IMR-90 (cell line): ENCODE measurements at regions not wholly inside any gene's neighbourhood (a gene's known extent, or its start where the extent isn't known, plus 50 kb on each side); places are given as distances from the start of the nearest gene placed in this dataset.

ENCODE experiments used
- ATAC-seq: fragments of 200-7000 bp; cut with Tn5 transposase; 2 replicates; pipeline ENCODE4 v1.9.1; 2020; ENCODE audit warnings: low read depth, mild to moderate bottlenecking, moderate library complexity
- BruUV-seq: library from RNA; stranded (reverse); fragments of 400-500 nt; replicated peaks from 2 replicates; lab custom pipeline; 2021; lab: Mats Ljungman, UMichigan
- CTCF ChIA-PET: fragments of 300-600 bp; formaldehyde crosslinking; extraction: SDS; loops from one replicate; lab custom pipeline; 2021; ENCODE audit warnings: antibody characterized with exemption; lab: Yijun Ruan, JAX
- POLR2A ChIA-PET: fragments of 300-600 bp; sonication (Branson Sonifier 250); formaldehyde crosslinking; loops from one replicate; lab custom pipeline; 2022; ENCODE audit warnings: antibody characterized with exemption; ENCODE audit not compliant: unreplicated experiment; lab: Charles Lee
- DNase-seq: peaks from one replicate; pipeline ENCODE4 v3.0.0; 2013
- H2AFZ ChIP-seq: replicated peaks from 2 replicates; pipeline ENCODE3; 2013; ENCODE audit warnings: low read length, mild to moderate bottlenecking; ENCODE audit not compliant: poor library complexity
- H2AK5ac ChIP-seq: 2 replicates; pipeline ENCODE4 v1.6.1; 2013; ENCODE audit warnings: low read depth, low read length, inconsistent platforms
- H2AK9ac ChIP-seq: replicated peaks from 2 replicates; pipeline ENCODE3; 2013; ENCODE audit warnings: mild to moderate bottlenecking, low read depth, low read length, moderate library complexity; ENCODE audit not compliant: poor library complexity
- H2BK120ac ChIP-seq: 2 replicates; pipeline ENCODE4 v1.6.1; 2013; ENCODE audit warnings: low read depth, low read length, inconsistent platforms
- H2BK15ac ChIP-seq: 3 replicates; pipeline ENCODE4 v1.6.1; 2013; ENCODE audit warnings: low read depth, low read length, inconsistent platforms
- H2BK20ac ChIP-seq: 2 replicates; pipeline ENCODE4 v1.6.1; 2013; ENCODE audit warnings: low read depth, mild to moderate bottlenecking, inconsistent platforms, low read length, moderate library complexity
- H2BK5ac ChIP-seq: 2 replicates; pipeline ENCODE4 v1.6.1; 2013; ENCODE audit warnings: mild to moderate bottlenecking, low read depth, low read length, inconsistent platforms; ENCODE audit not compliant: poor library complexity, severe bottlenecking
- H3K14ac ChIP-seq: replicated peaks from 2 replicates; pipeline ENCODE4 v1.6.1; 2013; ENCODE audit warnings: low read depth, low read length, inconsistent platforms
- H3K18ac ChIP-seq: 2 replicates; pipeline ENCODE4 v1.6.1; 2013; ENCODE audit warnings: low read depth, low read length, control low read depth
- H3K23ac ChIP-seq: 2 replicates; pipeline ENCODE4 v1.6.1; 2013; ENCODE audit warnings: low read depth, low read length, inconsistent platforms
- H3K27ac ChIP-seq: 2 replicates; pipeline ENCODE4 v1.5.1; 2013; ENCODE audit warnings: mild to moderate bottlenecking, control low read depth, low read length; ENCODE audit not compliant: insufficient read depth
- H3K27me3 ChIP-seq: 2 replicates; pipeline ENCODE4 v1.6.1; 2013; ENCODE audit warnings: low read length; ENCODE audit not compliant: control insufficient read depth, insufficient read depth
- H3K36me3 ChIP-seq: 2 replicates; pipeline ENCODE4 v1.6.1; 2013; ENCODE audit warnings: low read length, mixed read lengths; ENCODE audit not compliant: control insufficient read depth, insufficient read depth
- H3K4ac ChIP-seq: 2 replicates; pipeline ENCODE4 v1.6.1; 2013; ENCODE audit warnings: low read depth, low read length, inconsistent platforms
- H3K4me1 ChIP-seq: 2 replicates; pipeline ENCODE4 v1.6.1; 2013; ENCODE audit warnings: low read length, mixed read lengths; ENCODE audit not compliant: control insufficient read depth, insufficient read depth
- H3K4me2 ChIP-seq: 2 replicates; pipeline ENCODE4 v1.6.1; 2013; ENCODE audit warnings: low read depth, mild to moderate bottlenecking, control low read depth, low read length, moderate library complexity
- H3K4me3 ChIP-seq: 2 replicates; pipeline ENCODE4 v1.5.1; 2013; ENCODE audit warnings: low read depth, mild to moderate bottlenecking, control low read depth, low read length, moderate library complexity; ENCODE audit not compliant: insufficient read depth
- H3K56ac ChIP-seq: 2 replicates; pipeline ENCODE4 v1.6.1; 2013; ENCODE audit warnings: low read length, inconsistent platforms; ENCODE audit not compliant: insufficient read depth; ENCODE audit errors: extremely low read depth
- H3K79me1 ChIP-seq, 2 experiments: 2 replicates each; pipeline ENCODE4 v1.6.1; 2013; ENCODE audit warnings: low read length in 2 of 2, inconsistent platforms in 1 of 2, low read depth in 1 of 2
- H3K9ac ChIP-seq: 2 replicates; pipeline ENCODE4 v1.6.1; 2013; ENCODE audit warnings: low read depth, low read length, control low read depth
- H3K9me1 ChIP-seq: 2 replicates; pipeline ENCODE4 v1.6.1; 2013; ENCODE audit warnings: low read length, inconsistent platforms; ENCODE audit not compliant: insufficient read depth
- H3K9me3 ChIP-seq: 2 replicates; pipeline ENCODE4 v1.6.1; 2013; ENCODE audit warnings: low read length; ENCODE audit not compliant: control insufficient read depth, insufficient read depth
- H4K20me1 ChIP-seq: 2 replicates; pipeline ENCODE4 v1.6.1; 2013; ENCODE audit warnings: low read length, inconsistent platforms; ENCODE audit not compliant: insufficient read depth
- H4K5ac ChIP-seq: 2 replicates; pipeline ENCODE4 v1.6.1; 2013; ENCODE audit warnings: mild to moderate bottlenecking, low read depth, low read length, control low read depth
- H4K8ac ChIP-seq, 2 experiments: 2 replicates each; pipeline ENCODE4 v1.6.1; 2013; ENCODE audit warnings: low read depth in 2 of 2, low read length in 2 of 2, control low read depth in 1 of 2, inconsistent platforms in 1 of 2
- H4K91ac ChIP-seq: 2 replicates; pipeline ENCODE4 v1.6.1; 2013; ENCODE audit warnings: low read depth, low read length, inconsistent platforms; ENCODE audit not compliant: insufficient read depth
- BHLHE40 ChIP-seq: fragments of 150-350 bp; IDR thresholded peaks from 2 replicates; pipeline ENCODE4 v1.6.1; 2016; ENCODE audit warnings: mild to moderate bottlenecking, low read depth, low read length
- MAFK ChIP-seq: IDR thresholded peaks from 2 replicates; pipeline ENCODE4 v1.6.1; 2012; ENCODE audit warnings: low read depth, low read length, improper control_type of control experiment
- NFE2L2 ChIP-seq: fragments of 150-350 bp; IDR thresholded peaks from 2 replicates; pipeline ENCODE4 v1.6.1; 2016; ENCODE audit warnings: low read depth, mild to moderate bottlenecking, low read length
- SMC3 ChIP-seq: fragments of 150-350 bp; IDR thresholded peaks from 2 replicates; pipeline ENCODE4 v1.6.1; 2016; ENCODE audit warnings: low read depth, mild to moderate bottlenecking, antibody characterized with exemption, low read length, moderate library complexity
- WGBS, 2 experiments: methylation state at CpG; one replicate each; pipeline versions ENCODE4 v1.1.5 to v1.1.7; 2013; ENCODE audit warnings: missing lambda C conversion rate in 2 of 2; ENCODE audit not compliant: insufficient read length in 1 of 2; ENCODE audit errors: extremely low coverage in 2 of 2; 5-methylcytosine and 5-hydroxymethylcytosine counted together
- dilution Hi-C: fragments of 300-500 bp; cut with HindIII; formaldehyde crosslinking; loops from one replicate; pipeline ENCODE4 v1.14.3; 2018; ENCODE audit warnings: low sequenced_read_pairs; ENCODE audit not compliant: unreplicated experiment
- in situ Hi-C: fragments of 300-500 bp; cut with MboI; formaldehyde crosslinking; loops from 3 replicates; pipeline ENCODE4 v1.14.3; 2019; ENCODE audit warnings: low sequenced_read_pairs, inconsistent platforms, mixed read lengths
- intact Hi-C: fragments of 100-400 bp; cut with micrococcal nuclease; formaldehyde crosslinking; loops from 2 replicates; pipeline ENCODE4 v1.10.0; 2022

DNA sequence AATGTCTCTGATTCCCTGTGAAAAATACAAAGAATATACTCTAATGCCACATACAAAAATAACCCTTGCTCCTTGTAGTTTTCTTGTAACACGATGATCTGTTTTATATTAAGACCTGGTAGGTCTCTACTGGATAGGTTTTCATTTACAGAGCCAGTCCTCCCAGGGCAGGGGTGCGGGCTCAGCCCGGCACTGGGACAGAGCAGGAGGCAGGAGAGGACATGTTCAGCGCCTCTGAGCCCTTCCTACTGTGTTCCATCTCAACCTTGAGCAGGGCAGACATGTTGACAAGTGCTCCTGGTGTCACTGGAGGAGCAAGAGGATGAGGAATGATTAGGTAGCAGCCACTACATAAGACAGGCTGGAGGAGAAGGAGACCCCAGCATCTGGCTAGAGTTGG, 335.5 kb downstream of the INSIG2 start:
- dilution Hi-C loops (no loop called here), intact Hi-C loops (no loop called here), in situ Hi-C loops (no loop called here)
- Histone ChIP-seq H2BK120ac (no peak overlapping the region), H3K9ac (no peak overlapping the region), H4K5ac (no peak overlapping the region), H2BK20ac (no peak overlapping the region), H4K8ac (no peak overlapping the region), H3K9me3 (no peaks in the 10 kb centered on the region), H4K20me1 (no peaks in the 10 kb centered on the region), H3K27ac (no peak overlapping the region), H3K36me3 (no peaks in the 10 kb centered on the region), H3K4me2 (no peak overlapping the region), H3K9me1 (no peaks in the 10 kb centered on the region), H3K4me3 (no peak overlapping the region), H3K23ac (no peak overlapping the region), H3K4me1 (no peaks in the 10 kb centered on the region), H2AK5ac (no peak overlapping the region), H2BK15ac (no peak overlapping the region), H3K14ac (no peak overlapping the region), H3K79me1 (no peaks in the 10 kb centered on the region), H2BK5ac (no peak overlapping the region), H2AFZ (no peak overlapping the region), H2AK9ac (no peak overlapping the region), H3K27me3 (no peaks in the 10 kb centered on the region), H3K4ac (no peak overlapping the region), H3K18ac (no peak overlapping the region), H3K56ac (no peak overlapping the region), H4K91ac (no peak overlapping the region)
- ATAC-seq (no peak), DNase-seq (no peak)
- ChIA-PET POLR2A (no interaction called here), CTCF (no interaction called here)
- no CpG with 5 or more reads among the region's 4 CpGs for WGBS, 2 experiments
- TF ChIP-seq BHLHE40, result no peak
- TF ChIP-seq NFE2L2, result no peak
- TF ChIP-seq SMC3, result no peak
- TF ChIP-seq MAFK, result no peak
- BruUV-seq, result no TSS peak
